B cell (primary cell): ENCODE measurements at regions not wholly inside any gene's neighbourhood (a gene's known extent, or its start where the extent isn't known, plus 50 kb on each side); places are given as distances from the start of the nearest gene placed in this dataset.

Experiments used
- ATAC-seq: fragments of 200-7000 bp; cut with Tn5 transposase; one replicate; pipeline ENCODE4 v1.10.0; 2021; ENCODE audit warnings: low read depth, mild to moderate bottlenecking, moderate number of reproducible peaks, moderate library complexity
- CTCF ChIA-PET: fragments of 350-600 bp; sonication (Branson Sonifier 250); formaldehyde crosslinking; loops from one replicate; lab custom pipeline; 2021; ENCODE audit warnings: antibody characterized with exemption, inconsistent platforms; lab: Charles Lee
- POLR2A ChIA-PET: fragments of 350-600 bp; sonication (Branson Sonifier 250); formaldehyde crosslinking; loops from one replicate; lab custom pipeline; 2021; ENCODE audit warnings: antibody characterized with exemption; lab: Charles Lee
- DNase-seq: peaks from one replicate; pipeline ENCODE4 v3.0.0; 2013
- H2AFZ ChIP-seq: 2 replicates; pipeline ENCODE4 v1.6.1; 2012; ENCODE audit warnings: mild to moderate bottlenecking, low read depth, low read length; ENCODE audit not compliant: insufficient read depth, poor library complexity, severe bottlenecking
- H3K27ac ChIP-seq, 2 donors: 1 replicate in 1 of 2; 2 replicates in 1 of 2; pipeline ENCODE4 v1.5.1; 2012 to 2013; ENCODE audit warnings: low read length in 2 of 2, mild to moderate bottlenecking in 2 of 2, moderate library complexity in 1 of 2
- H3K27me3 ChIP-seq, 4 experiments: fragments of 200-600 bp in 1 of 4; sonication (generic) in 1 of 4; replicated peaks in 1 of 4; 1 replicate in 2 of 4; 2 replicates in 2 of 4; pipeline versions ENCODE4 v1.6.1 to v1.7.0; 2013 to 2016; ENCODE audit warnings: low read length in 3 of 4, mild to moderate bottlenecking in 2 of 4, mixed read lengths in 1 of 4, moderate library complexity in 1 of 4; ENCODE audit not compliant: insufficient read depth in 4 of 4, control insufficient read depth in 3 of 4; ENCODE audit errors: control extremely low read depth in 1 of 4
- H3K36me3 ChIP-seq, 2 experiments: replicated peaks in 1 of 2; 1 replicate in 1 of 2; 2 replicates in 1 of 2; pipeline versions ENCODE4 v1.6.1 to v1.7.1; 2013; ENCODE audit warnings: low read length in 1 of 2; ENCODE audit not compliant: insufficient read depth in 2 of 2, control insufficient read depth in 1 of 2; ENCODE audit errors: control extremely low read depth in 1 of 2, extremely low read depth in 1 of 2
- H3K4me1 ChIP-seq, 2 donors: fragments of 200-600 bp in 1 of 2; sonication (generic) in 1 of 2; 1 replicate in 1 of 2; 2 replicates in 1 of 2; pipeline versions ENCODE4 v1.5.1 to v1.6.1; 2013 to 2017; ENCODE audit warnings: low read length in 2 of 2; ENCODE audit not compliant: control insufficient read depth in 2 of 2, insufficient read depth in 2 of 2
- H3K4me2 ChIP-seq: replicated peaks from 2 replicates; pipeline ENCODE3; 2012; ENCODE audit warnings: mild to moderate bottlenecking, low read depth, low read length; ENCODE audit not compliant: poor library complexity, severe bottlenecking
- H3K4me3 ChIP-seq, 5 experiments: fragments of 200-600 bp in 1 of 5; sonication (generic) in 1 of 5; 1 replicate in 3 of 5; 2 replicates in 2 of 5; pipeline versions ENCODE4 v1.5.1 to v1.7.0; 2011 to 2016; ENCODE audit warnings: low read length in 4 of 5, mild to moderate bottlenecking in 4 of 5, low read depth in 2 of 5, control low read depth in 1 of 5, moderate library complexity in 1 of 5; ENCODE audit not compliant: insufficient read depth in 1 of 5; ENCODE audit errors: control extremely low read depth in 1 of 5, extremely low read depth in 1 of 5
- H3K79me2 ChIP-seq: fragments of 200-600 bp; sonication (generic); one replicate; pipeline ENCODE4 v1.6.0; 2016; ENCODE audit warnings: low read length; ENCODE audit not compliant: control insufficient read depth, insufficient read depth
- H3K9ac ChIP-seq: fragments of 200-600 bp; sonication (generic); 2 replicates; pipeline ENCODE4 v1.6.1; 2017; ENCODE audit warnings: mild to moderate bottlenecking, low read length, moderate library complexity
- H3K9me3 ChIP-seq, 3 donors: one replicate each; pipeline versions ENCODE4 v1.6.1 to v1.7.1; 2013; ENCODE audit warnings: low read length in 2 of 3; ENCODE audit not compliant: control insufficient read depth in 2 of 3, insufficient read depth in 1 of 3; ENCODE audit errors: control extremely low read depth in 1 of 3
- H4K20me1 ChIP-seq: 2 replicates; pipeline ENCODE4 v1.6.0; 2012; ENCODE audit warnings: mild to moderate bottlenecking, low read length; ENCODE audit not compliant: insufficient read depth, control insufficient read depth, poor library complexity, severe bottlenecking
- H3K27ac Mint-ChIP-seq: one replicate; pipeline ENCODE4 v1.8.0; 2021; ENCODE audit warnings: mixed read lengths
- H3K27me3 Mint-ChIP-seq: one replicate; pipeline ENCODE4 v1.8.0; 2021; ENCODE audit warnings: mixed read lengths
- H3K4me1 Mint-ChIP-seq: one replicate; pipeline ENCODE4 v1.8.0; 2021; ENCODE audit warnings: mixed read lengths
- H3K4me3 Mint-ChIP-seq: one replicate; pipeline ENCODE4 v1.8.0; 2021; ENCODE audit warnings: mixed read lengths
- H3K9me3 Mint-ChIP-seq: one replicate; pipeline ENCODE4 v1.8.0; 2022; ENCODE audit warnings: mixed read lengths; ENCODE audit not compliant: insufficient read depth
- CTCF ChIP-seq: fragments of 200-600 bp; IDR thresholded peaks from one replicate; pipeline ENCODE4 v1.8.0; 2022; ENCODE audit warnings: antibody characterized with exemption, mild to moderate bottlenecking
- EZH2 ChIP-seq: IDR thresholded peaks from 2 replicates; pipeline ENCODE4 v1.6.1; 2012; ENCODE audit warnings: borderline replicate concordance, low read depth, mild to moderate bottlenecking, moderate library complexity, low read length; ENCODE audit not compliant: insufficient read depth, poor library complexity, severe bottlenecking
- WGBS: methylation state at CpG from one replicate; pipeline ENCODE4 v1.1.5; 2013; ENCODE audit warnings: missing lambda C conversion rate; ENCODE audit not compliant: insufficient coverage; 5-methylcytosine and 5-hydroxymethylcytosine counted together
- intact Hi-C: fragments of 100-400 bp; cut with micrococcal nuclease; formaldehyde crosslinking; loops from one replicate; pipeline ENCODE4 v1.10.0; 2022

GRCh38 chr10:129203819-129204218 is 263.2 kb upstream of the MGMT start:
- no peak overlapping the region for H3K9ac ChIP-seq
- H3K27me3 ChIP-seq: no peaks in the 10 kb centered on the region
- no peaks in the 10 kb centered on the region for H3K79me2 ChIP-seq
- no peak overlapping the region for H3K4me2 ChIP-seq
- peaks cover 0 to 9% (median 0%) of the 10 kb centered on the region in 3 donors for H3K9me3 ChIP-seq
- DNase-seq (no peak), ATAC-seq (no peak)
- no peak for TF ChIP-seq CTCF
- no peak for TF ChIP-seq EZH2
- 79% methylated on average over 4 of the region's 5 CpGs for WGBS
- POLR2A ChIA-PET: no interaction called here
- no peaks in the 10 kb centered on the region for H3K36me3 ChIP-seq
- no peaks in the 10 kb centered on the region for H3K4me1 ChIP-seq
- H3K27ac ChIP-seq: no peak overlapping the region
- H4K20me1 ChIP-seq: no peaks in the 10 kb centered on the region
- H3K27ac Mint-ChIP-seq: no peak overlapping the region
- H3K4me3 ChIP-seq: no peak overlapping the region
- CTCF ChIA-PET: no interaction called here
- no peak overlapping the region for H2AFZ ChIP-seq
- H3K4me3 Mint-ChIP-seq: no peak overlapping the region
- no peaks in the 10 kb centered on the region for H3K4me1 Mint-ChIP-seq
- intact Hi-C loops: no loop called here
- no peaks in the 10 kb centered on the region for H3K9me3 Mint-ChIP-seq
- H3K27me3 Mint-ChIP-seq: peaks cover 5% of the 10 kb centered on the region

- H3K4me1 ChIP-seq: no peaks in the 10 kb centered on the region
- ChIA-PET POLR2A (no interaction called here), CTCF (no interaction called here)
- no peak overlapping the region for H3K9ac ChIP-seq
- DNase-seq (no peak), ATAC-seq (no peak)
- Mint-ChIP-seq H3K4me1 (no peaks in the 10 kb centered on the region), H3K4me3 (no peak overlapping the region), H3K9me3 (no peaks in the 10 kb centered on the region), H3K27ac (no peak overlapping the region), H3K27me3 (peaks cover 5% of the 10 kb centered on the region)
- no peaks in the 10 kb centered on the region for H3K27me3 ChIP-seq
- TF ChIP-seq CTCF (no peak), EZH2 (no peak)
- no peaks in the 10 kb centered on the region for H3K36me3 ChIP-seq
- no peak overlapping the region for H2AFZ ChIP-seq
- peaks cover 0 to 5% (median 0%) of the 10 kb centered on the region in 3 donors for H3K9me3 ChIP-seq
- H3K27ac ChIP-seq: no peak overlapping the region
- no peak overlapping the region for H3K4me3 ChIP-seq
- no peaks in the 10 kb centered on the region for H3K79me2 ChIP-seq
- intact Hi-C loops: no loop called here
- H3K4me2 ChIP-seq: no peak overlapping the region
- H4K20me1 ChIP-seq: no peaks in the 10 kb centered on the region
- 95% methylated on average over 18 of the region's 19 CpGs for WGBS
Measured at GRCh38 chr10:129207297-129207696, 259.7 kb upstream of the MGMT start.
